ENCODE measurements at regions not wholly inside any gene's neighbourhood (a gene's known extent, or its start where the extent isn't known, plus 50 kb on each side); places are given as distances from the start of the nearest gene placed in this dataset.

GRCh38 chr12:18153826-18154225 lies 63.8 kb upstream of the RERGL start:
- no peak for DNase-seq
- peaks cover 4% of the 10 kb centered on the region; the same call in 1 of the 2 replicates for H3K27me3 Mint-ChIP-seq (ENCODE audit: insufficient read depth)
- H3K4me3 Mint-ChIP-seq = no peak overlapping the region
- no peak for TF ChIP-seq CTCF (IDR thresholded peaks at IDR 0.05)
- H3K4me1 Mint-ChIP-seq (ENCODE audit: low read depth) = no peaks in the 10 kb centered on the region
- H3K27ac Mint-ChIP-seq = no peak overlapping the region
- peaks cover 11% of the 10 kb centered on the region; the same call in 1 of the 2 replicates for H3K9me3 Mint-ChIP-seq
- no peaks in the 10 kb centered on the region for H3K36me3 Mint-ChIP-seq (ENCODE audit: low read depth)

GRCh38 chr12:18151036-18151435 lies 61.0 kb upstream of the RERGL start:
- no peak for TF ChIP-seq CTCF (IDR thresholded peaks at IDR 0.05)
- H3K36me3 Mint-ChIP-seq (ENCODE audit: low read depth) = no peaks in the 10 kb centered on the region
- no peak overlapping the region for H3K27ac Mint-ChIP-seq
- no peak for DNase-seq
- no peak overlapping the region for H3K4me3 Mint-ChIP-seq
- H3K4me1 Mint-ChIP-seq (ENCODE audit: low read depth) = no peaks in the 10 kb centered on the region
- H3K27me3 Mint-ChIP-seq (ENCODE audit: insufficient read depth) = peaks cover 4% of the 10 kb centered on the region
- no peaks in the 10 kb centered on the region for H3K9me3 Mint-ChIP-seq

- Mint-ChIP-seq H3K36me3 (ENCODE audit: low read depth) (no peaks in the 10 kb centered on the region), H3K9me3 (no peaks in the 10 kb centered on the region), H3K4me1 (ENCODE audit: low read depth) (no peaks in the 10 kb centered on the region), H3K27ac (no peak overlapping the region), H3K4me3 (no peak overlapping the region), H3K27me3 (ENCODE audit: insufficient read depth) (peaks cover 4% of the 10 kb centered on the region)
- TF ChIP-seq CTCF (IDR thresholded peaks at IDR 0.05) = no peak
- DNase-seq = no peak
These were observed 59.0 kb upstream of the RERGL start for GRCh38 chr12:18148961-18149360.

GRCh38 chr12:18146363-18146762 lies 56.4 kb upstream of the RERGL start:
- Mint-ChIP-seq H3K4me1 (ENCODE audit: low read depth) (no peaks in the 10 kb centered on the region), H3K27ac (no peak overlapping the region), H3K4me3 (no peak overlapping the region), H3K36me3 (ENCODE audit: low read depth) (no peaks in the 10 kb centered on the region), H3K27me3 (ENCODE audit: insufficient read depth) (peaks cover 2% of the 10 kb centered on the region), H3K9me3 (no peaks in the 10 kb centered on the region)
- no peak for DNase-seq
- TF ChIP-seq CTCF (IDR thresholded peaks at IDR 0.05) = no peak

- H3K36me3 Mint-ChIP-seq (ENCODE audit: low read depth) = no peaks in the 10 kb centered on the region
- no peak for TF ChIP-seq CTCF (IDR thresholded peaks at IDR 0.05)
- H3K4me3 Mint-ChIP-seq = no peak overlapping the region
- no peaks in the 10 kb centered on the region for H3K4me1 Mint-ChIP-seq (ENCODE audit: low read depth)
- DNase-seq = no peak
- no peaks in the 10 kb centered on the region; the same call in 1 of the 2 replicates for H3K27me3 Mint-ChIP-seq (ENCODE audit: insufficient read depth)
- H3K27ac Mint-ChIP-seq = no peak overlapping the region
- no peaks in the 10 kb centered on the region for H3K9me3 Mint-ChIP-seq
These were observed 55.9 kb upstream of the RERGL start for GRCh38 chr12:18145924-18146323.
